SK-N-SH treated with all-trans-retinoic acid at 6 μM for 48 hours (cell line): ENCODE measurements at regions not wholly inside any gene's neighbourhood (a gene's known extent, or its start where the extent isn't known, plus 50 kb on each side); places are given as distances from the start of the nearest gene placed in this dataset.

Experiments
- CSDC2 ChIP-seq: fragments of 250-450 bp; sonication (Bioruptor Pico); IDR thresholded peaks from 2 replicates; pipeline ENCODE4 v1.5.0; 2020; ENCODE audit warnings: mild to moderate bottlenecking, moderate library complexity
- ISL1 ChIP-seq: fragments of 250-450 bp; sonication (Bioruptor Pico); IDR thresholded peaks from 2 replicates; pipeline ENCODE4 v2.1.2; 2022; ENCODE audit warnings: mild to moderate bottlenecking, moderate library complexity
- OSR1 ChIP-seq: fragments of 250-450 bp; sonication (Bioruptor Pico); IDR thresholded peaks from 2 replicates; pipeline ENCODE4 v1.8.0; 2022; ENCODE audit warnings: moderate library complexity, mild to moderate bottlenecking, inconsistent platforms
- PATZ1 ChIP-seq: fragments of 250-450 bp; sonication (Bioruptor Pico); IDR thresholded peaks from 2 replicates; pipeline ENCODE4 v1.8.0; 2020; ENCODE audit warnings: mild to moderate bottlenecking, moderate library complexity, borderline replicate concordance
- TOX ChIP-seq: fragments of 250-450 bp; sonication (Bioruptor Pico); IDR thresholded peaks from 2 replicates; pipeline ENCODE4 v1.8.0; 2021; ENCODE audit warnings: mild to moderate bottlenecking, moderate library complexity, borderline replicate concordance

- TF ChIP-seq PATZ1 (CRISPR knock-in tag) (no peak), TOX (no peak), CSDC2 (CRISPR knock-in tag) (no peak), ISL1 (CRISPR knock-in tag) (no peak), OSR1 (CRISPR knock-in tag) (no peak)
Observed at GRCh38 chr5:82619097-82619496, 340.9 kb upstream of the RPS23 start.
